Esophagus squamous epithelium (tissue), 5 donors: ENCODE measurements at regions not wholly inside any gene's neighbourhood (a gene's known extent, or its start where the extent isn't known, plus 50 kb on each side); places are given as distances from the start of the nearest gene placed in this dataset.

Experiments
- DNase-seq: peaks from one replicate; lab custom pipeline; 2025; lab: John Stamatoyannopoulos, UW
- H3K27ac ChIP-seq, 4 donors: fragments of 200-600 bp; sonication (generic); one replicate each; pipeline ENCODE4 v1.5.1; 2016 to 2019; ENCODE audit warnings: mild to moderate bottlenecking in 1 of 4
- H3K27me3 ChIP-seq, 4 donors: fragments of 200-600 bp; sonication (generic); 1 replicate in 3 of 4; 2 replicates in 1 of 4; pipeline versions ENCODE4 v1.5.1 to v1.6.0; 2017 to 2021; ENCODE audit warnings: antibody characterized with exemption in 1 of 4
- H3K36me3 ChIP-seq, 3 donors: fragments of 200-600 bp; sonication (generic); one replicate each; pipeline ENCODE4 v1.5.1; 2016 to 2019
- H3K4me1 ChIP-seq, 3 donors: fragments of 200-600 bp; sonication (generic); one replicate each; pipeline ENCODE4 v1.5.1; 2017 to 2019
- H3K4me3 ChIP-seq, 4 donors: fragments of 200-600 bp; sonication (generic); 1 replicate in 3 of 4; 2 replicates in 1 of 4; pipeline ENCODE4 v1.5.1; 2016 to 2019; ENCODE audit warnings: mild to moderate bottlenecking in 2 of 4, moderate library complexity in 1 of 4
- H3K9me3 ChIP-seq, 3 donors: fragments of 200-600 bp; sonication (generic); one replicate each; pipeline ENCODE4 v1.5.1; 2016 to 2019
- POLR2A ChIP-seq, 4 donors: fragments of 450-650 bp; IDR thresholded peaks; one replicate each; pipeline ENCODE4 v1.6.1; 2017; ENCODE audit warnings: antibody characterized with exemption in 4 of 4, mild to moderate bottlenecking in 4 of 4, moderate library complexity in 3 of 4
- WGBS, 2 donors: methylation state at CpG; one replicate each; pipeline ENCODE4 v1.1.5; 2018; 5-methylcytosine and 5-hydroxymethylcytosine counted together
- intact Hi-C: fragments of 100-400 bp; cut with DNase I; formaldehyde crosslinking; loops from one replicate; pipeline ENCODE4 v1.15.0; 2022
- TF ChIP-seq, protein P1 (sequence below), 6 experiments: fragments of 450-650 bp in 4 of 6; fragments of 200-600 bp in 2 of 6; sonication (generic) in 2 of 6; IDR thresholded peaks; one replicate each; pipeline ENCODE4 v1.5.1; 2016 to 2019; ENCODE audit warnings: antibody characterized with exemption in 6 of 6, mild to moderate bottlenecking in 4 of 6, moderate library complexity in 4 of 6
- donor health status: DM: yes; HTN: yes; CAD: no.

DNA sequence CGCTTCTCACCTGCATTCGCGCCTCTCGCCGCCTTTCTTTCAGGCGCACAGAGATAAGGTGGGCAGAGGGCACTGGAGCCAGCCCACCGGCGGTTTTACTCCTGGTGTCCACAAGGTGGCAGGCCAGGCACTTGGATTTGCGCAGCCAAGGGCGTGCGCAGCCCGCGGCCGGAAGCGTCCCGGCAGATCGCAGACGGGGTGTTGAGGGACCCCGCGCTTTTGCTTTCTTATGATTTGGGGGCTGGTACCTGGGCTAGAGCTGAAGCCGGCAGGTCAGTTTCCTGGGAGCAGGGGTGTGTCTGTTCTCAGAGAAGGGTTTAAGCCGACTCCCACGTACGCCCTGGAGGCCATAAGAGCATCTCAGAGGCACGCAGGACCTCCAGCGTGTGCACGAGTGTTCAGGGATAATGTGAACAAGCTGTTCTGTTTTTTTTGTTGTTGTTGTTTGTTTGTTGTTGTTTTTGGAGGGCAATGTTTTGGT is 305.6 kb upstream of the CXCR4 start:
- peak overlapping the region; percentile 9 to 65 (median 42) for H3K4me3 ChIP-seq
- 2 to 7% methylated on average over 4 to 24 of the region's 27 CpGs for WGBS, 2 donors
- peaks cover 0 to 39% (median 0%) of the 10 kb centered on the region in 4 donors for H3K27me3 ChIP-seq
- no peak for DNase-seq
- no peak for TF ChIP-seq POLR2A (IDR thresholded peaks at IDR 0.05)
- TF ChIP-seq, protein P1, sequence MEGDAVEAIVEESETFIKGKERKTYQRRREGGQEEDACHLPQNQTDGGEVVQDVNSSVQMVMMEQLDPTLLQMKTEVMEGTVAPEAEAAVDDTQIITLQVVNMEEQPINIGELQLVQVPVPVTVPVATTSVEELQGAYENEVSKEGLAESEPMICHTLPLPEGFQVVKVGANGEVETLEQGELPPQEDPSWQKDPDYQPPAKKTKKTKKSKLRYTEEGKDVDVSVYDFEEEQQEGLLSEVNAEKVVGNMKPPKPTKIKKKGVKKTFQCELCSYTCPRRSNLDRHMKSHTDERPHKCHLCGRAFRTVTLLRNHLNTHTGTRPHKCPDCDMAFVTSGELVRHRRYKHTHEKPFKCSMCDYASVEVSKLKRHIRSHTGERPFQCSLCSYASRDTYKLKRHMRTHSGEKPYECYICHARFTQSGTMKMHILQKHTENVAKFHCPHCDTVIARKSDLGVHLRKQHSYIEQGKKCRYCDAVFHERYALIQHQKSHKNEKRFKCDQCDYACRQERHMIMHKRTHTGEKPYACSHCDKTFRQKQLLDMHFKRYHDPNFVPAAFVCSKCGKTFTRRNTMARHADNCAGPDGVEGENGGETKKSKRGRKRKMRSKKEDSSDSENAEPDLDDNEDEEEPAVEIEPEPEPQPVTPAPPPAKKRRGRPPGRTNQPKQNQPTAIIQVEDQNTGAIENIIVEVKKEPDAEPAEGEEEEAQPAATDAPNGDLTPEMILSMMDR (IDR thresholded peaks at IDR 0.05): peak; percentile 78 to 90 (median 84)
- intact Hi-C loops: loop anchor here (10.0 kb wide), 1 partner anchor 1411 kb away; no protein-coding TSS in a partner anchor
- no peak overlapping the region for H3K27ac ChIP-seq
- no peaks in the 10 kb centered on the region for H3K9me3 ChIP-seq
- no peaks in the 10 kb centered on the region for H3K36me3 ChIP-seq
- peaks cover 0 to 13% (median 2%) of the 10 kb centered on the region in 3 donors for H3K4me1 ChIP-seq

DNA sequence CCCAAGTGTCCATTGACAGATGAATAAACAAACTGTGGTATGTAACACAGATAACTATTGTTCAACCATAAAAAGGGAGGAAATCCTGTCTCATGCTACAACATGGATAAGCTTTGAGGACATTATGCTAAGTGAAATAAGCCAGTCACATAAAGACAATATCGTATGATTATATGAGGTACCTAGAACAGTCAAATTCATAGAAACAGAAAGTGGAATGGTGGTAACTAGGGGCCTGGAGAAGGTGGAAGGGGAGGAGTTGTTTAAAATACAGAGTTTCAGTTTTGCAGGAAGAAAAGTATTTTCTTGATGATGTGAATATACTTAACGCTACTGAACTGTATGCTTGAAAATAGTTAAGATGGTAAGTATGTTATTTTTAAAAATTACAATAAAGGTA is 304.6 kb upstream of the CXCR4 start:
- H3K4me1 ChIP-seq: peaks cover 0 to 13% (median 2%) of the 10 kb centered on the region in 3 donors
- intact Hi-C loops: loop anchor here (10.0 kb wide), 1 partner anchor 1412 kb away; no protein-coding TSS in a partner anchor
- TF ChIP-seq, protein P1 (IDR thresholded peaks at IDR 0.05): no peak
- no peak for TF ChIP-seq POLR2A (IDR thresholded peaks at IDR 0.05)
- 66 to 67% methylated on average over 2 of the region's 2 CpGs for WGBS, 2 donors
- H3K4me3 ChIP-seq: no peak overlapping the region
- H3K9me3 ChIP-seq: no peaks in the 10 kb centered on the region
- no peak overlapping the region for H3K27ac ChIP-seq
- peaks cover 0 to 39% (median 0%) of the 10 kb centered on the region in 4 donors for H3K27me3 ChIP-seq
- H3K36me3 ChIP-seq: no peaks in the 10 kb centered on the region
- no peak for DNase-seq

DNA sequence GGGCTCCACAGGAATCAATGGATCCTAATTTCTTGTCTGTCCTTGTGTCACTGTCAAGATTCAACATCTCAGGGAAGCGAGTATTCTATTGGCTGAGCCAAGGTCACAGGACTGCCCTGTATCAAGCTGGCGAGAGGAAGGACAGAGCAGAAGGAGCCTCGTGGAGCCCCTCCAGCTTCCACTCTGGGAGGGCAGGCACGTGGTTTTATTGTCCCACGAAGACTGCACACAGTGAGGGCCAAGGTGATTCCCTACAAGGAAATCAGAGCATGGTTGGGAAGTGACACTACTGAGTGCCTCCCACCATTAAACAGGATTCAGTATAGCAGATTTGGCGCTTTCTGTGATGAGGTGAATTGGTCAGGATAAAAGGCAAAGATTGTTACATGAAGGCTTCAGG is 302.4 kb upstream of the CXCR4 start:
- no peak for DNase-seq
- Histone ChIP-seq H3K27me3 (peaks cover 0 to 36% (median 0%) of the 10 kb centered on the region in 4 donors), H3K4me3 (no peak overlapping the region), H3K27ac (no peak overlapping the region), H3K4me1 (peaks cover 0 to 13% (median 2%) of the 10 kb centered on the region in 3 donors), H3K9me3 (no peaks in the 10 kb centered on the region), H3K36me3 (no peaks in the 10 kb centered on the region)
- WGBS, 2 donors: 62 to 64% methylated on average over 4 to 6 of the region's 6 CpGs
- intact Hi-C loops: loop anchor here (10.0 kb wide), 1 partner anchor 1414 kb away; no protein-coding TSS in a partner anchor
- TF ChIP-seq POLR2A (IDR thresholded peaks at IDR 0.05): no peak
- TF ChIP-seq, protein P1 (IDR thresholded peaks at IDR 0.05): no peak

DNA sequence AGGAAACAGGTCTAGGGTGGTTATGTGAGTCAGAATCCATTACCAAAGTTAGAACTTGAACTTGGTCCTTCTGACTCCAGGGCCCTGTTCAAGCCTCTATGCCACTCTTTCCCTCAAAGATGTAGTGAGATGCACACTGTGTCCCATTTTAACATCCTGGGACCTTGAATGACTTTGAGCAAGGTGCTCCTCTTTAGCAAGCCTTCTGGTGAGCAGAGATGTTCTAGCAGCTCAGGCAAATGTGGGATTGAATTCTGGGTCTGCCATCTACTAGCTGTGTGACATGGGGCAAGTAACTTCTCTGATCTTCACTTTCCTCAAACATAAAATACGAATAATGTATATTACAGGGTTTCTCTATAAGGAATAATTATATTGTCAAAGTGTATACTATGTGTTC is 294.0 kb upstream of the CXCR4 start:
- Histone ChIP-seq H3K27ac (no peak overlapping the region), H3K9me3 (no peaks in the 10 kb centered on the region), H3K4me1 (peaks cover 0 to 22% (median 3%) of the 10 kb centered on the region in 3 donors), H3K36me3 (no peaks in the 10 kb centered on the region), H3K4me3 (no peak overlapping the region), H3K27me3 (peaks cover 0 to 13% (median 0%) of the 10 kb centered on the region in 4 donors)
- WGBS, 2 donors: 59 to 83% methylated on average over 1 of the region's 1 CpG
- DNase-seq: no peak
- intact Hi-C loops: no loop called here
- TF ChIP-seq POLR2A (IDR thresholded peaks at IDR 0.05): no peak
- TF ChIP-seq, protein P1 (IDR thresholded peaks at IDR 0.05): no peak

DNA sequence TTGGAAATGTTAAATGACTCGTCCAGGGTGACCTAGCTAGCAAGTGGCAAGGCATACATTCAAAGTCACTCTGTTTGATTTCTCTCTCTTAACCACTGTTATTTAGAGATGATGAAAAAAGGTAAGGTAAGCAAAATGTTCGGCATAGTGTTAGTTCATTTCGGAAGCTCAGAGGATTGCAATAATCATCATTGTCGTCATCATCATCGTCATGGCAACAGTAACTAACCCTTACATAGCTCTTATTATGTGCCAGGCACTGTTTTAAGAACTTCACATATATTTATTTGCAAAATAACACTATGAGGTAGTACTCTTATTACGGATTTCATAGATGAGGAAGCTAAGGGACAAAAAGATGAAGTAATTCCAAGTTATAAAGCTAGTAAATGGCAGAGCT is 292.7 kb upstream of the CXCR4 start:
- DNase-seq: no peak
- TF ChIP-seq, protein P1 (IDR thresholded peaks at IDR 0.05): no peak
- TF ChIP-seq POLR2A (IDR thresholded peaks at IDR 0.05): no peak
- Histone ChIP-seq H3K9me3 (no peaks in the 10 kb centered on the region), H3K4me1 (peaks cover 0 to 22% (median 3%) of the 10 kb centered on the region in 3 donors), H3K4me3 (no peak overlapping the region), H3K36me3 (no peaks in the 10 kb centered on the region), H3K27me3 (peaks cover 0 to 22% (median 0%) of the 10 kb centered on the region in 4 donors), H3K27ac (no peak overlapping the region)
- intact Hi-C loops: no loop called here
- 79 to 85% methylated on average over 6 of the region's 6 CpGs for WGBS, 2 donors
